AG04450 (cell line): ENCODE measurements at regions not wholly inside any gene's neighbourhood (a gene's known extent, or its start where the extent isn't known, plus 50 kb on each side); places are given as distances from the start of the nearest gene placed in this dataset.

ENCODE experiments used
- CTCF ChIA-PET: fragments of 300-600, 350-600 bp; formaldehyde crosslinking; extraction: SDS; loops from one replicate; lab custom pipeline; 2022; ENCODE audit warnings: antibody characterized with exemption, inconsistent platforms; lab: Charles Lee
- POLR2A ChIA-PET: fragments of 350-600 bp; formaldehyde crosslinking; extraction: SDS; loops from one replicate; lab custom pipeline; 2021; ENCODE audit warnings: antibody characterized with exemption, inconsistent platforms; lab: Yijun Ruan, JAX
- DNase-seq: peaks from one replicate; pipeline ENCODE4 v3.0.0-alpha.2; 2011; ENCODE audit warnings: low read depth, low spot score
- H3K27ac ChIP-seq: one replicate; pipeline ENCODE4 v1.5.1; 2012; ENCODE audit warnings: low read depth, low read length, control low read depth
- H3K27me3 ChIP-seq: one replicate; pipeline ENCODE4 v1.6.0; 2012; ENCODE audit warnings: low read length; ENCODE audit not compliant: control insufficient read depth, insufficient read depth
- H3K4me3 ChIP-seq: 2 replicates; pipeline ENCODE4 v1.5.1; 2011; ENCODE audit warnings: mild to moderate bottlenecking, low read depth, low read length, control low read depth
- H3K9me3 ChIP-seq: 2 replicates; pipeline ENCODE4 v1.5.1; 2012; ENCODE audit warnings: low read length; ENCODE audit not compliant: control insufficient read depth, insufficient read depth
- TF ChIP-seq, protein P1 (sequence below): IDR thresholded peaks from 2 replicates; pipeline ENCODE4 v1.5.1; 2011; ENCODE audit warnings: low read depth, low read length, control low read depth, inconsistent platforms

DNA sequence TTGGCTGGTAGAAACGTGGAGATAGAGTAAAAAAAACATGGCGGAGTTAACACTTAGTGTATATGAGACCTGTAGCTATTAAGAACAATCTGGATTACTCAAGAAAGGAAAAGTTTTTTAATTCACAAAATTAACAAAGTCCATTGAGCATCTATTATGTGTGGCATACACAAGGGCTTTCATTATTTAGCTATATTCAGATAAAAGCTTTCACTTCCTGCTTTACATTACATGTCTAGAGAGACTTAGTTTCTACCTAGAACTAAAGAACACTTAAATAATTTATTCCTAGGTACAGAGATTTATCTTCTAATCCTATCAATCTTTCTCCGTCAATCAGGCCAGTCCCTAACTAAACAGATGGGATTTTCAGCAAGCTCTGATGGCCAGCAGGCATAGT, 196.0 kb upstream of the SLC39A10 start:
- DNase-seq: no peak
- no peaks in the 10 kb centered on the region for H3K27me3 ChIP-seq
- no peak overlapping the region for H3K4me3 ChIP-seq
- no peak overlapping the region for H3K27ac ChIP-seq
- TF ChIP-seq, protein P1, sequence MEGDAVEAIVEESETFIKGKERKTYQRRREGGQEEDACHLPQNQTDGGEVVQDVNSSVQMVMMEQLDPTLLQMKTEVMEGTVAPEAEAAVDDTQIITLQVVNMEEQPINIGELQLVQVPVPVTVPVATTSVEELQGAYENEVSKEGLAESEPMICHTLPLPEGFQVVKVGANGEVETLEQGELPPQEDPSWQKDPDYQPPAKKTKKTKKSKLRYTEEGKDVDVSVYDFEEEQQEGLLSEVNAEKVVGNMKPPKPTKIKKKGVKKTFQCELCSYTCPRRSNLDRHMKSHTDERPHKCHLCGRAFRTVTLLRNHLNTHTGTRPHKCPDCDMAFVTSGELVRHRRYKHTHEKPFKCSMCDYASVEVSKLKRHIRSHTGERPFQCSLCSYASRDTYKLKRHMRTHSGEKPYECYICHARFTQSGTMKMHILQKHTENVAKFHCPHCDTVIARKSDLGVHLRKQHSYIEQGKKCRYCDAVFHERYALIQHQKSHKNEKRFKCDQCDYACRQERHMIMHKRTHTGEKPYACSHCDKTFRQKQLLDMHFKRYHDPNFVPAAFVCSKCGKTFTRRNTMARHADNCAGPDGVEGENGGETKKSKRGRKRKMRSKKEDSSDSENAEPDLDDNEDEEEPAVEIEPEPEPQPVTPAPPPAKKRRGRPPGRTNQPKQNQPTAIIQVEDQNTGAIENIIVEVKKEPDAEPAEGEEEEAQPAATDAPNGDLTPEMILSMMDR: no peak
- ChIA-PET POLR2A (no interaction called here), CTCF (no interaction called here)
- no peaks in the 10 kb centered on the region for H3K9me3 ChIP-seq

DNA sequence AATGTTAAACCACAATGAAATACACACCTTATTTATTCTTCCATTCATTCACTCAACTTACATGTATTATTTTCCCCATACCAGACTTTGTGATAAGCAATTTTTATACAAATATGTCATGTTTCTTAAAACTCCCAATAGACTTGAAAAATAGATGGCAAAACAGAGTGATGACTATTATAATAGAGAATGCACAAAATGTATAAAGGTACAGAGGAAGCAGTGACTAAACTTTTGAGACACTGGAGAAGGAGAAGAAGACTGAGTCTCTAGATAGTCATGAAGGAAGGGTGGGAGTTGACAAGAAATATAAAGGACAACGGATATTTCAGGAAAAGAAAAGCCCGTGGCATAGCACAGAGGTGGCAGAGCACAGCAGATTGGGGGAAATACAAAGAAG, 198.1 kb upstream of the SLC39A10 start:
- H3K27me3 ChIP-seq: no peaks in the 10 kb centered on the region
- H3K27ac ChIP-seq: no peak overlapping the region
- CTCF ChIA-PET: no interaction called here
- POLR2A ChIA-PET: no interaction called here
- DNase-seq: no peak
- no peak overlapping the region for H3K4me3 ChIP-seq
- TF ChIP-seq, protein P1: no peak
- H3K9me3 ChIP-seq: no peaks in the 10 kb centered on the region

DNA sequence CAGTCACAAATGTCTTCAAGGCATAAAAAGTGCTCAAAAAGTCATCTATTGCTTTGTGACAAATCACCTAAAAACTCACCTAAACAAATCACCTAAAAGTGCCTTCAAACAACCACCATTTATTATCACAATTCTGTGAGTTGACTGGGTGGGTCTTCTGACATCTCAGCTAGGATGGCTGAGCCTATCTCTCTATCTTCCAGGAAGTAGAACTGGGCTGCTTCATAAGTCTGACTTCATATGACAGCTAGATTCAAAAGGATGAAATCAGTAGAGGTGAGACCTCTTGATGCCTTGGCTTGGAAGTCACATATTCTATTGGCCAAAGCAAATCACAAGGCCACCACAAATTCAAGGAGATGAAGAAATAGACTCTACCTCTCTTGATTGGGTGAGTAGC, 199.2 kb upstream of the SLC39A10 start:
- TF ChIP-seq, protein P1: no peak
- DNase-seq: no peak
- ChIA-PET POLR2A (no interaction called here), CTCF (no interaction called here)
- Histone ChIP-seq H3K27ac (no peak overlapping the region), H3K9me3 (no peaks in the 10 kb centered on the region), H3K4me3 (no peak overlapping the region), H3K27me3 (no peaks in the 10 kb centered on the region)

- no peaks in the 10 kb centered on the region for H3K9me3 ChIP-seq
- H3K27ac ChIP-seq: no peak overlapping the region
- no peaks in the 10 kb centered on the region for H3K27me3 ChIP-seq
- no peak for DNase-seq
- ChIA-PET POLR2A (no interaction called here), CTCF (no interaction called here)
- TF ChIP-seq, protein P1: no peak
- H3K4me3 ChIP-seq: no peak overlapping the region
These were observed 200.3 kb upstream of the SLC39A10 start for GRCh38 chr2:195456771-195457170.

- TF ChIP-seq, protein P1: no peak
- Histone ChIP-seq H3K9me3 (no peaks in the 10 kb centered on the region), H3K27ac (no peak overlapping the region), H3K4me3 (no peak overlapping the region), H3K27me3 (no peaks in the 10 kb centered on the region)
- ChIA-PET POLR2A (interaction anchor here (0.7 to 1.0 kb wide), 2 partner anchors 94 to 206 kb away, joined by 3 to 6 read pairs; partner anchors contain the start of gene SLC39A10), CTCF (interaction anchor here (1.5 to 2.9 kb wide), 2 partner anchors 206 to 209 kb away, joined by 5 to 9 read pairs; partner anchors contain the start of gene SLC39A10)
- no peak for DNase-seq
These were observed 205.9 kb upstream of the SLC39A10 start for GRCh38 chr2:195451160-195451559.
